ENCODE measurements at regions not wholly inside any gene's neighbourhood (a gene's known extent, or its start where the extent isn't known, plus 50 kb on each side); places are given as distances from the start of the nearest gene placed in this dataset.

GRCh38 chr7:157073949-157074624 is 63.6 kb upstream of the MNX1 start:
- Histone ChIP-seq H3K9ac (ENCODE audit: insufficient read depth in 1 of 2, low read depth in 2 of 2, low read length in 2 of 2) (no peak overlapping the region), H3K9me1 (ENCODE audit: control insufficient read depth, insufficient read depth, low read length) (no peaks in the 10 kb centered on the region), H3K4me2 (ENCODE audit: insufficient read depth, low read length) (no peak overlapping the region), H3K27ac (ENCODE audit: extremely low read depth, low read depth, low read length) (no peak overlapping the region), H3K9me3 (replicated peaks; ENCODE audit: control insufficient read depth, insufficient read depth, low read depth, low read length) (no peaks in the 10 kb centered on the region), H3K4me3 (no peak overlapping the region), H3K36me3 (ENCODE audit: control insufficient read depth, insufficient read depth, low read length) (no peaks in the 10 kb centered on the region), H3K4me1 (replicated peaks in 1 of 2; ENCODE audit: control insufficient read depth in 2 of 2, insufficient read depth in 2 of 2, low read length in 2 of 2) (peaks cover 0 to 6% of the 10 kb centered on the region in 2 experiments; a peak in 2 of 5 replicates), H4K20me1 (replicated peaks; ENCODE audit: control insufficient read depth, insufficient read depth, low read length) (0 out of 2 replicates have a peak, but pooled peaks cover 9% of the 10 kb centered on the region), H3K79me2 (ENCODE audit: control insufficient read depth, insufficient read depth, low read length) (no peaks in the 10 kb centered on the region), H3K27me3 (ENCODE audit: control insufficient read depth in 2 of 2, insufficient read depth in 2 of 2, low read length in 2 of 2) (peaks cover 63 to 65% of the 10 kb centered on the region in 2 experiments), H2AFZ (ENCODE audit: low read depth, low read length) (no peak overlapping the region)
- DNase-seq (ENCODE audit: extremely low read depth in 1 of 4, low spot score in 3 of 4) (no peak), ATAC-seq (no peak), FAIRE-seq (no peak)
- WGBS (ENCODE audit: insufficient coverage, low coverage, missing lambda C conversion rate): under 1% methylated on average over 7 of the region's 7 CpGs
- POLR2A ChIA-PET: no interaction called here
- intact Hi-C loops (cut with micrococcal nuclease): no loop called here
- no peak for TF ChIP-seq SMARCA4 (IDR thresholded peaks at IDR 0.05)
- peak; percentile 50 for TF ChIP-seq ZFP36 (IDR thresholded peaks at IDR 0.05; ENCODE audit: low read depth, low read length, partially characterized antibody)
- TF ChIP-seq RNF2 (IDR thresholded peaks at IDR 0.05): 0 out of 2 replicates have a peak, but pooled peaks have one; percentile 24
- no peak for TF ChIP-seq ZNF384 (IDR thresholded peaks at IDR 0.05; ENCODE audit: low read depth, low read length)
- TF ChIP-seq BMI1 (IDR thresholded peaks at IDR 0.05; ENCODE audit: low read length): peak; percentile 62; the same call in 1 of the 2 replicates
- TF ChIP-seq RBBP5 (IDR thresholded peaks at IDR 0.05; ENCODE audit: borderline replicate concordance, insufficient read depth, low read length, poor library complexity, severe bottlenecking): no peak
- peak; percentile 95 for TF ChIP-seq CBX8 (IDR thresholded peaks at IDR 0.05; ENCODE audit: borderline replicate concordance, extremely low read depth, low read depth, low read length, poor library complexity, severe bottlenecking)
- no peak for TF ChIP-seq PHF20 (IDR thresholded peaks at IDR 0.05; ENCODE audit: partially characterized antibody)
- no peak for TF ChIP-seq REST (IDR thresholded peaks at IDR 0.05; ENCODE audit: borderline replicate concordance)
- no peak for TF ChIP-seq REST (CRISPR knock-in tag; IDR thresholded peaks at IDR 0.05; ENCODE audit: low read depth)
- CTCF ChIA-PET (ENCODE audit: low intra/inter-chr PET ratio): no interaction called here
- in situ Hi-C loops (cut with MboI): no loop called here
- no TSS peak for BruUV-seq (replicated peaks)

Data from K562 (cell line).